HG03064 (cell line): ENCODE measurements at regions not wholly inside any gene's neighbourhood (a gene's known extent, or its start where the extent isn't known, plus 50 kb on each side); places are given as distances from the start of the nearest gene placed in this dataset.

ENCODE experiments used
- ATAC-seq: cut with Tn5 transposase; IDR thresholded peaks from one replicate; pipeline ENCODE4 v1.9.1; 2021; ENCODE audit warnings: low read depth; ENCODE audit not compliant: unreplicated experiment

GRCh38 chr3:164192974-164193373, 885.3 kb downstream of the SI start:
- ATAC-seq = no peak

GRCh38 chr3:164190566-164190965, 887.7 kb downstream of the SI start:
- ATAC-seq = no peak

- no peak for ATAC-seq
These were observed 892.2 kb downstream of the SI start for GRCh38 chr3:164186095-164186494.

DNA sequence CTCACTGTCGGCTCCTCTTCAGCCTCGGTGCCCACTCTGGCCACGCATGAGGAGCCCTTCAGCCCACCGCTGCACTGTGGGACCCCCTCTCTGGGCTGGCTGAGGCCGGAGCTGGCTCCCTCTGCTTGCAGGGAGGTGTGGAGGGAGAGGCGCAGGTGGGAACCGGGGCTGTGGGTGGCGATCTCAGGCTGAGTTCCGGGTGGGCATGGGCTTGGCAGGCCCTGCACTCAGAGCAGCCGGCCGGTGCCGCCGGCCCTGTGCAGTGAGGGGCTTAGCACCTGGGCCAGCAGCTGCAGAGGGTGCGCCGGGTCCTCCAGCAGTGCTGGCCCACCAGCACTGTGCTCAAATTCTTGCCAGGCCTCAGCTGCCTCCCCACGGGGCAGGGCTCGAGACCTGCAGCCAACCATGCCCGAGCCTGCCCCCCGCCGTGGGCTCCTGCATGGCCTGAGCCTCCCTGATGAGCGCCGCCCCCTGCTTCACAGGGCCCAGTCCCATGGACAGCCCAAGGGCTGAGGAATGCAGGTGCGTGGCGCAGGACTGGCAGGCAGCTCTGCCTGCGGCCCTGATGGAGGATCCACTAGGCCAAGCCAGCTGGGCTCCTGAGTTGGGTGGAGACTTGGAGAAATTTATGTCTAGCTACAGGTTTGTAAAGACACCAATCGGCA, 899.1 kb downstream of the SI start:
- no peak for ATAC-seq

GRCh38 chr3:164174059-164174458, 904.2 kb downstream of the SI start:
- ATAC-seq = no peak

- ATAC-seq = no peak
These were observed 922.9 kb downstream of the SI start for GRCh38 chr3:164155400-164155799.

- ATAC-seq = no peak
These were observed 933.5 kb downstream of the SI start for GRCh38 chr3:164144824-164145223.

- no peak for ATAC-seq
These were observed 945.4 kb downstream of the SI start for GRCh38 chr3:164132878-164133277.

DNA sequence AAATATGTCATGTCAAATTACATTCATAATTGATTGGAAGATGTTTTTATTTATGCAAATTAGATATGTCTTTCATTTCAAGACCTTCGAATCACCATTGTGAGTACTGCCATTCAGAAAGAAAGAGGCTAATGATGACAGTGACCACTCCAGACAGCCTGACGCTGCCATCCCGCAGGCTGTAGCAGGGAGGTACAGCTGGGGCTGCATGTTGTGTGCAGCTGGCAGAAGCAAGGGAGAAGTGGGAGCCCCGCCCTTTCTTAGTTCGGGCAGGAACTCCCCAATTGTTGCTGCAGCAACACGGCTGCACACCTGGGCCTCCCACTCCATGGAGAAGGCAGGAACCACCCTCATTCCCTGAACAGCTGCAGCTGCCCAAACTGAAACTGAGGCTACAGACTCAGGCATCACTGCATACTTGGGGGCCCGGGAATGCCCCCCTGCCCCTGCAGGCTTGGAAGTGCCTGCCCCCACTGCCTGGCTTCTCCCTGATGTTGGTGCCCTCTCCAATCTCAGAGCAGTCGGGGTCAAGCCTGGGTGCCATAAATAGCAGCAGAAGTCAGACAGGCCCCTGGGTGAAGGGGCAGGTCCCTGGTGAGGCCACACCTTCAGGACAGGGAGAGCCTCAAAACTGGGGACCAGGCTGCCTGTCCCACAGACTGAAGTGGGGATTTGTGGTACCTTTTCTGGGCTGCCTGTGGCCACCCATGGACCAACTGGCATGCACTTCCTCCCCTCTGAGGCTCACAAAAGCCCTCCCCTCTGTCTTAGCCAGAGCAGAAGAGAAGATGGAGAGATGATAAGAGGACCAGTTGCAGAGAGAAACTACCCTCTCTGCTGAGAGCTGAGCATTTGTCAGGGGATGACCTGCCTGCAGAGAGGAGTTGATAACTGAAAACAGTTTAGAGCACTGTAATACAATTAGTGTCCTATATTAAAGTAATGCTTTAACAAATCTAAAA, 964.6 kb downstream of the SI start:
- no peak for ATAC-seq

DNA sequence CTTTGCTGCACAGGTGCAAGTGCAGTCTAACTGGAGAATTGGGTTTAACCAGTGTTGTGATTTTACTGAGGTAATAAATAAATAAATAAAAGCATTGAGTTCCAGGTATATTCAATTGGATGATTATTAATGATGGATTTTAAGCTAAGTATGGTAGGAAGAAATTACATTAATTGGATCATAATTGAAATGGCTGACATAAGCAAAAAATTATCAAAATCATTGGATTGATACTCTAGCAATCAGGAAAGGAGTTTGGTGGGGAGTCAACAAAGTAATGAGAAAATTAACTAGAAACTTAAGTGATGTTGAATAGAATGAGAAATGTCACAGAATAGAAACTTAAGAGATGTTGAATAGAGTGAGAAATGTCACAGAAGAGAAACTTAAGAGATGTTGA, 981.9 kb downstream of the SI start:
- no peak for ATAC-seq

DNA sequence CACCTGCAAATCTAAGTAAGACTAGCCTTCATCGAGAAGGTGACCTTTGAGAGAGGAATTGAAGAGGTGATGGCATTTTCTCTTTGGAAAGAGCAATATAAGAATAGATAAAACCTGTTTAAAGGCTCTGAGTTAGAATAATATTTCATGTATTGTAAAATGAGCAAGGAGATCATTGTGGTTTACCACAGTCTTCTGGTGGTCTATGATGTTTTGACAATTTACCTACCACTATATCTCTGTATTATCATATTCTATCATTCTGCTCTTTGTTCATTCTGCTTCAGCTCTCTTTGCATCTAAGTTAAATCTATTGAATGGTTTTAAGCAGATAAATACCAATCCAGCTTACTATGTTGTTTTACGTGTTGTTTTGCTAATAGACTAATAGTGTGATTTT, 982.3 kb downstream of the SI start:
- no peak for ATAC-seq

GRCh38 chr3:164095279-164095678, 983.0 kb downstream of the SI start:
- ATAC-seq = no peak

GRCh38 chr3:164094546-164094945, 983.8 kb downstream of the SI start:
- ATAC-seq = no peak

DNA sequence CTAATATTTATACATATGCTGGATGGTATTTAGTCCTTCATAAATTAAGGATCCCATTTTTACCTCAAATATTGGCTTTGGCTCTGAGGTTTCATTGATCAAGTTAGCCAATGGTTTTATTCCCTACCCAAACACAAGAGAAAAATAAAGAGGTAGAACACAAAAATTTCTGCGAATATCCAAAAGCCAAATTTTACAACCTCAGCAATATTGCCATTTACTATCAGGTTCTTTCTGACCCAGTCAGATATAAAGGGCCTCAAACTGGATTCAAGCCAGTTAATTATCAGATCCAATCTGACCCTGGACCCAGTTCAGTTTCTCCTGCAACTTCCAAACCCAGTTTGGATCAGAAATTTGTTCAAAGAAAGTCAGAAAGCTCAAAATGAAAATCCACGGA, 998.1 kb downstream of the SI start:
- ATAC-seq = no peak

DNA sequence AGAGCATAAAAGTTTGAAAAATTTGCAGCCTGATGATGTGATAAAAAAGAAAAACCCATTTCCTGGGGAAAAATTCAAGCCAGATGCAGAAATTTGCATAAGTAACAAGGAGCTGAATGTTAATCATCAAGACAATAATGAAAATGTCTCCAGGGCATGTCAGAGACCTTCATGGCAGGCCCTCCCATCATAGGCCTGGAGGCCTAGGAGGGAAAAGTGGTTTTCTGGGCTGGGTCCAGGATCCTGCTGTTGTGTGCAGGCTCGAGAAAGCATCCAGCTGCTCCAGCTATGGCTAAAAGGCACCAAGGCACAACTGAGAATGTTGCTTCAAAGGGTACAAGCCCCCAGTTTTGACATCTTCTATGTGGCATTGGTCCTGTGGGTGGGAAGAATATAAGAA, 1014.0 kb downstream of the SI start:
- no peak for ATAC-seq

GRCh38 chr3:164060923-164061322, 1017.4 kb downstream of the SI start:
- no peak for ATAC-seq

- no peak for ATAC-seq
These were observed 1028.4 kb downstream of the SI start for GRCh38 chr3:164049847-164050246.

GRCh38 chr3:164048451-164048850, 1029.8 kb downstream of the SI start:
- no peak for ATAC-seq

DNA sequence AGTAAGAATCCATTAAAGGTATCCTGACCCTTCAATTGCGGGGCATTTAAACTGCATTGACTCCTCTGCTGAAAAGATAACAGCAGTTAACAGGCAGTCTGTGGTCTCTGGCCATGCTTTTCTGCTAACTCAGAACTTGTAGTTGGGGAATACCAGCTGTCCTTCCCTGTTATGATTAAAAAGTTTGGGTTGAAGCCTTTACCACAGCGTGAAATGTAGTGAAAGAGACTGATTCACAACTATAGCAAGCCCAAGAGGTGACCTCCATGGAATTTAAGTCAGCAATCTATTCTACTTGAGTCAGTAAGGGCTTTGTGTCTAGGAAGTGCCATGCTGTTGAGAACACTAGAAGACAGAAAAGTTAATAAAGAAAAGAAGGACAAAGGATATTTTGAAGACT, 1037.3 kb downstream of the SI start:
- no peak for ATAC-seq

DNA sequence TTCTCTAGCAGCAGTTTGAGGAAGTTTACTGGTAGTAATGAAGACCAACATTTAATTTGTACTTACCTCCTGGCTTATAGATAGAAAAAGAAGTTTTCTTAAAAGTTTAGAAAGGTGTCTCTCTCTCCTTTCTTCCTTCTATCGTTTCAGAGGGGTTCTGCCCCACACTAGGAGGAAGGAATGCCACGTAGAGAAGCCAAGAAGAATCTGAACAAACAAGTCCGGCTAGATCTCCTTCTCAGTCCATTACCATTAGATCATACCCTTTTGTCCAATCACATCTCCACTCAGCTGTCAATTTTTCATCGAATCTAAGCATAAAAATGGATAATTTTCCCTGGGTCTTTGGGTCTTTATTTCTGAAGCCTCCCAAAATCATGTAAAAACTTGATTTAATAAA, 1048.1 kb downstream of the SI start:
- ATAC-seq = no peak

DNA sequence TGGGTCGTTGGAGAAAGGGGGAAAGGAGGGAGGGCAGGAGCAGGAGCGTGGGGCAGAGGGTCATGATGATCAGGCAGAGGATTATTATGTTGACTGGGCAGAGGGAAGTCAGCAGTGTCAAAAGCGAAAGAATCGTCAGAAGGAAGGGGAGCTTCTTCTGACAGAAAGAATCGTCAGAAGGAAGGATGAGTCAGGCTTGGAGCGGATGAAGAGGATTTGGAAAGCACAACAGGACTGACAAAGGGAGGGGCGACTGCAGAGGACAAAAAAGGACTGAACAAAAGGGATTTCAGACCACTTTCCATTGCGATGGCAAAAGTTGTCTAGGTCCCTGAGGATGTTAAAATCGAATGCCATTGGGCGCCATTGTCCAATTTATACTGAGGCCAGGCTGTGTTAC, 1053.5 kb downstream of the SI start:
- no peak for ATAC-seq

DNA sequence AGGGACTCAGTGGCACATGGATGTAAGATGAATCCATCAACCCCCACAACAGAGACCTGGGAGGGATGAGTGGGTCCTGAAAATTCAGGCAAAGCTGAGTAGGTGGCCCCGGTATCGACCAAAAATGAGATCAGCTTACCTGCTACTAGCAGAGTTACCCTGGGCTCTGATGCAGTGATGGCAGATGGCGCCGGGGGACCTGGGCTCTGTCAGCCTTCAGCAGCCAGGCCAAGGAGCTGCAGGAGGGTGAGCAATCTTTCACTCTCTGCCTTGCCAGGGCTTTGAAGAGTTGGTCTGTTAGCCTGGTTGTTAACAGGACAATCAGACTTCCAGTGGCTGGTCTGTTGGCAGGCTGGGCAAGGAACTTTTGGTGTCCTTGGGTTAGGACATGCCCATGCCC, 1054.8 kb downstream of the SI start:
- ATAC-seq = no peak
